Caco-2 (cell line): ENCODE measurements at regions not wholly inside any gene's neighbourhood (a gene's known extent, or its start where the extent isn't known, plus 50 kb on each side); places are given as distances from the start of the nearest gene placed in this dataset.

Experiments
- BruUV-seq: library from RNA; stranded (reverse); fragments of 400-500 nt; replicated peaks from 2 replicates; lab custom pipeline; 2021; lab: Mats Ljungman, UMichigan
- CTCF ChIA-PET: fragments of 300-600 bp; sonication (Branson Sonifier 250); formaldehyde crosslinking; loops from one replicate; lab custom pipeline; 2022; ENCODE audit warnings: antibody characterized with exemption; lab: Charles Lee
- POLR2A ChIA-PET: fragments of 300-600 bp; sonication (Branson Sonifier 250); formaldehyde crosslinking; loops from one replicate; lab custom pipeline; 2022; ENCODE audit warnings: antibody characterized with exemption; lab: Charles Lee
- DNase-seq, 2 experiments: peaks; one replicate each; pipeline versions ENCODE4 v3.0.0 to v3.0.0-alpha.2; 2020 to 2022
- H3K27me3 ChIP-seq: replicated peaks from 2 replicates; pipeline ENCODE4 v1.6.0; 2011; ENCODE audit warnings: low read length; ENCODE audit not compliant: control insufficient read depth, insufficient read depth
- H3K36me3 ChIP-seq: 2 replicates; pipeline ENCODE4 v1.5.1; 2011; ENCODE audit warnings: low read length; ENCODE audit not compliant: control insufficient read depth, insufficient read depth
- H3K4me1 ChIP-seq: fragments of 250-450 bp; sonication (Bioruptor Pico); 2 replicates; pipeline ENCODE4 v1.5.1; 2020; ENCODE audit warnings: mild to moderate bottlenecking
- H3K4me3 ChIP-seq: 2 replicates; pipeline ENCODE4 v1.5.1; 2011; ENCODE audit warnings: low read depth, mild to moderate bottlenecking, control low read depth, low read length
- H3K9me3 ChIP-seq: fragments of 250-450 bp; sonication (Bioruptor Pico); 2 replicates; pipeline ENCODE4 v1.5.1; 2020; ENCODE audit warnings: mild to moderate bottlenecking, moderate library complexity
- H3K27ac Mint-ChIP-seq: one replicate; pipeline ENCODE4 v1.8.0; 2022; ENCODE audit warnings: mixed read lengths; ENCODE audit not compliant: unreplicated experiment
- H3K27me3 Mint-ChIP-seq: one replicate; pipeline ENCODE4 v1.8.0; 2022; ENCODE audit warnings: mixed read lengths; ENCODE audit not compliant: insufficient read depth, unreplicated experiment
- H3K36me3 Mint-ChIP-seq: one replicate; pipeline ENCODE4 v1.8.0; 2022; ENCODE audit warnings: mild to moderate bottlenecking, mixed read lengths; ENCODE audit not compliant: insufficient read depth, unreplicated experiment
- H3K4me1 Mint-ChIP-seq: one replicate; pipeline ENCODE4 v1.8.0; 2022; ENCODE audit warnings: low read depth, mixed read lengths; ENCODE audit not compliant: unreplicated experiment
- H3K4me3 Mint-ChIP-seq: one replicate; pipeline ENCODE4 v1.8.0; 2022; ENCODE audit warnings: mild to moderate bottlenecking, moderate library complexity, mixed read lengths; ENCODE audit not compliant: unreplicated experiment
- H3K9me3 Mint-ChIP-seq: one replicate; pipeline ENCODE4 v1.8.0; 2022; ENCODE audit warnings: mixed read lengths; ENCODE audit not compliant: unreplicated experiment
- CTCF ChIP-seq, 2 experiments: fragments of 200-600 bp in 1 of 2; IDR thresholded peaks; 1 replicate in 1 of 2; 2 replicates in 1 of 2; pipeline versions ENCODE4 v1.5.1 to v1.8.0; 2011 to 2022; ENCODE audit warnings: antibody characterized with exemption in 1 of 2, control low read depth in 1 of 2, inconsistent platforms in 1 of 2, low read depth in 1 of 2, low read length in 1 of 2, mild to moderate bottlenecking in 1 of 2, moderate library complexity in 1 of 2; ENCODE audit not compliant: insufficient read depth in 1 of 2, severe bottlenecking in 1 of 2, unreplicated experiment in 1 of 2
- intact Hi-C: fragments of 100-400 bp; cut with micrococcal nuclease; formaldehyde crosslinking; loops from one replicate; pipeline ENCODE4 v1.10.0; 2022; ENCODE audit not compliant: unreplicated experiment

- ChIA-PET POLR2A (no interaction called here), CTCF (no interaction called here)
- no peak for TF ChIP-seq CTCF (IDR thresholded peaks at IDR 0.05; ENCODE audit: insufficient read depth in 1 of 2, low read depth in 1 of 2, low read length in 1 of 2, severe bottlenecking in 1 of 2, unreplicated experiment in 1 of 2)
- Mint-ChIP-seq H3K4me1 (no peaks in the 10 kb centered on the region), H3K27ac (no peak overlapping the region), H3K9me3 (no peaks in the 10 kb centered on the region), H3K4me3 (no peak overlapping the region), H3K36me3 (no peaks in the 10 kb centered on the region), H3K27me3 (no peaks in the 10 kb centered on the region)
- Histone ChIP-seq H3K27me3 (no peaks in the 10 kb centered on the region), H3K4me3 (no peak overlapping the region), H3K4me1 (no peaks in the 10 kb centered on the region), H3K9me3 (no peaks in the 10 kb centered on the region), H3K36me3 (no peaks in the 10 kb centered on the region)
- intact Hi-C loops = no loop called here
- no TSS peak for BruUV-seq
- no peak for DNase-seq
Observed at GRCh38 chr7:53947732-53948131, 594.4 kb upstream of the VSTM2A start.

GRCh38 chr7:53965716-53966115, 576.5 kb upstream of the VSTM2A start:
- H3K4me1 Mint-ChIP-seq = no peaks in the 10 kb centered on the region
- no peak for DNase-seq
- H3K36me3 ChIP-seq = no peaks in the 10 kb centered on the region
- no peaks in the 10 kb centered on the region for H3K9me3 Mint-ChIP-seq
- no peak overlapping the region for H3K4me3 ChIP-seq
- no peaks in the 10 kb centered on the region for H3K27me3 Mint-ChIP-seq
- intact Hi-C loops = no loop called here
- BruUV-seq = no TSS peak
- H3K36me3 Mint-ChIP-seq = no peaks in the 10 kb centered on the region
- CTCF ChIA-PET = no interaction called here
- no peak overlapping the region for H3K27ac Mint-ChIP-seq
- POLR2A ChIA-PET = no interaction called here
- no peak overlapping the region for H3K4me3 Mint-ChIP-seq
- no peak for TF ChIP-seq CTCF (IDR thresholded peaks at IDR 0.05; ENCODE audit: insufficient read depth in 1 of 2, low read depth in 1 of 2, low read length in 1 of 2, severe bottlenecking in 1 of 2, unreplicated experiment in 1 of 2)
- H3K9me3 ChIP-seq = no peaks in the 10 kb centered on the region
- no peaks in the 10 kb centered on the region for H3K4me1 ChIP-seq
- H3K27me3 ChIP-seq = no peaks in the 10 kb centered on the region

- H3K4me1 ChIP-seq = no peaks in the 10 kb centered on the region
- H3K27ac Mint-ChIP-seq = no peak overlapping the region
- ChIA-PET POLR2A (no interaction called here), CTCF (no interaction called here)
- no peaks in the 10 kb centered on the region for H3K4me1 Mint-ChIP-seq
- no peaks in the 10 kb centered on the region for H3K27me3 ChIP-seq
- DNase-seq = no peak
- no TSS peak for BruUV-seq
- H3K4me3 ChIP-seq = no peak overlapping the region
- H3K36me3 ChIP-seq = no peaks in the 10 kb centered on the region
- H3K9me3 ChIP-seq = no peaks in the 10 kb centered on the region
- intact Hi-C loops = no loop called here
- H3K27me3 Mint-ChIP-seq = peaks cover 2% of the 10 kb centered on the region
- H3K36me3 Mint-ChIP-seq = no peaks in the 10 kb centered on the region
- no peak overlapping the region for H3K4me3 Mint-ChIP-seq
- no peak for TF ChIP-seq CTCF (IDR thresholded peaks at IDR 0.05; ENCODE audit: insufficient read depth in 1 of 2, low read depth in 1 of 2, low read length in 1 of 2, severe bottlenecking in 1 of 2, unreplicated experiment in 1 of 2)
- no peaks in the 10 kb centered on the region for H3K9me3 Mint-ChIP-seq
Observed at GRCh38 chr7:53983480-53983879, 558.7 kb upstream of the VSTM2A start.
